ENCODE measurements at regions not wholly inside any gene's neighbourhood (a gene's known extent, or its start where the extent isn't known, plus 50 kb on each side); places are given as distances from the start of the nearest gene placed in this dataset.

GRCh38 chr10:81027223-81027622 lies 489.5 kb downstream of the SH2D4B start:
- H3K4me2 ChIP-seq (ENCODE audit: extremely low read depth, insufficient read depth, low read length) = no peak overlapping the region
- no peaks in the 10 kb centered on the region for H3K4me1 ChIP-seq (ENCODE audit: control insufficient read depth, extremely low read depth, insufficient read depth, low read length)
- no peaks in the 10 kb centered on the region for H3K27me3 ChIP-seq (ENCODE audit: control insufficient read depth, insufficient read depth, low read length)
- H3K36me3 ChIP-seq (ENCODE audit: control insufficient read depth, insufficient read depth, low read length) = no peaks in the 10 kb centered on the region
- H3K4me3 ChIP-seq (replicated peaks in 1 of 4; ENCODE audit: control extremely low read depth in 1 of 4, insufficient read depth in 1 of 4, low read depth in 3 of 4, low read length in 4 of 4) = no peak overlapping the region
- H3K79me2 ChIP-seq (ENCODE audit: control insufficient read depth, insufficient read depth, low read length) = no peaks in the 10 kb centered on the region
- no peaks in the 10 kb centered on the region for H4K20me1 ChIP-seq (ENCODE audit: control insufficient read depth, extremely low read depth, insufficient read depth, low read length)
- TF ChIP-seq EZH2 (IDR thresholded peaks at IDR 0.05; ENCODE audit: low read length, missing control alignments) = no peak
- TF ChIP-seq, protein P1, sequence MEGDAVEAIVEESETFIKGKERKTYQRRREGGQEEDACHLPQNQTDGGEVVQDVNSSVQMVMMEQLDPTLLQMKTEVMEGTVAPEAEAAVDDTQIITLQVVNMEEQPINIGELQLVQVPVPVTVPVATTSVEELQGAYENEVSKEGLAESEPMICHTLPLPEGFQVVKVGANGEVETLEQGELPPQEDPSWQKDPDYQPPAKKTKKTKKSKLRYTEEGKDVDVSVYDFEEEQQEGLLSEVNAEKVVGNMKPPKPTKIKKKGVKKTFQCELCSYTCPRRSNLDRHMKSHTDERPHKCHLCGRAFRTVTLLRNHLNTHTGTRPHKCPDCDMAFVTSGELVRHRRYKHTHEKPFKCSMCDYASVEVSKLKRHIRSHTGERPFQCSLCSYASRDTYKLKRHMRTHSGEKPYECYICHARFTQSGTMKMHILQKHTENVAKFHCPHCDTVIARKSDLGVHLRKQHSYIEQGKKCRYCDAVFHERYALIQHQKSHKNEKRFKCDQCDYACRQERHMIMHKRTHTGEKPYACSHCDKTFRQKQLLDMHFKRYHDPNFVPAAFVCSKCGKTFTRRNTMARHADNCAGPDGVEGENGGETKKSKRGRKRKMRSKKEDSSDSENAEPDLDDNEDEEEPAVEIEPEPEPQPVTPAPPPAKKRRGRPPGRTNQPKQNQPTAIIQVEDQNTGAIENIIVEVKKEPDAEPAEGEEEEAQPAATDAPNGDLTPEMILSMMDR (conservative IDR thresholded peaks at IDR 0.05 in 1 of 2, IDR thresholded peaks at IDR 0.05 in 1 of 2; ENCODE audit: low read depth in 1 of 2, low read length in 2 of 2) = no peak
- no peak overlapping the region for H3K9ac ChIP-seq (ENCODE audit: insufficient read depth, low read length)
- no peaks in the 10 kb centered on the region for H3K9me3 ChIP-seq (ENCODE audit: control insufficient read depth, insufficient read depth, low read depth, low read length)
- H3K27ac ChIP-seq (ENCODE audit: insufficient read depth, low read length) = no peak overlapping the region
- no peak overlapping the region for H2AFZ ChIP-seq (ENCODE audit: low read length)
- DNase-seq (ENCODE audit: low read depth in 2 of 2) = no peak

DNA sequence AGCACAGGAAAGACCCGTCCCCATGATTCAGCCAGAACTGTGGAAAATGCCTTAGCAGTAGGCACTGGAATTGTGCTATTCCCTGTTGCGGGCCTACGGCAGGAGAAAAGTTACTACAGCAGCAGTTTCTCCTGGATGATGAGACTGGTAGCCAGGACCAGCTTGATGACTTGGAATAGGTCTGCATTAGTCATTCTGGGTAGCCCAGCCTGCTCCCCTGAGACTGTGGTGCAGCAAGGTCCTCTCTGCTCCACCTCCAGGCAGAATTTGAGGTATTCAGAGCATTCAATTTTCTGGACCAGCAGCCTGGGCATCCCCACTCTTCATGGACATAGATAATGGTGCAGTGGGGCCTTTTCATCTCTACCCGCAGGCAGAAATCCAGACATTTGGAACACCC lies 490.0 kb downstream of the SH2D4B start:
- no peak overlapping the region for H3K4me3 ChIP-seq (replicated peaks in 1 of 4; ENCODE audit: control extremely low read depth in 1 of 4, insufficient read depth in 1 of 4, low read depth in 3 of 4, low read length in 4 of 4)
- no peaks in the 10 kb centered on the region for H3K27me3 ChIP-seq (ENCODE audit: control insufficient read depth, insufficient read depth, low read length)
- H4K20me1 ChIP-seq (ENCODE audit: control insufficient read depth, extremely low read depth, insufficient read depth, low read length) = no peaks in the 10 kb centered on the region
- no peaks in the 10 kb centered on the region for H3K9me3 ChIP-seq (ENCODE audit: control insufficient read depth, insufficient read depth, low read depth, low read length)
- TF ChIP-seq EZH2 (IDR thresholded peaks at IDR 0.05; ENCODE audit: low read length, missing control alignments) = no peak
- TF ChIP-seq, protein P1 (conservative IDR thresholded peaks at IDR 0.05 in 1 of 2, IDR thresholded peaks at IDR 0.05 in 1 of 2; ENCODE audit: low read depth in 1 of 2, low read length in 2 of 2) = no peak
- no peak overlapping the region for H3K4me2 ChIP-seq (ENCODE audit: extremely low read depth, insufficient read depth, low read length)
- no peak overlapping the region for H3K27ac ChIP-seq (ENCODE audit: insufficient read depth, low read length)
- no peaks in the 10 kb centered on the region for H3K36me3 ChIP-seq (ENCODE audit: control insufficient read depth, insufficient read depth, low read length)
- H2AFZ ChIP-seq (ENCODE audit: low read length) = no peak overlapping the region
- H3K9ac ChIP-seq (ENCODE audit: insufficient read depth, low read length) = no peak overlapping the region
- H3K79me2 ChIP-seq (ENCODE audit: control insufficient read depth, insufficient read depth, low read length) = no peaks in the 10 kb centered on the region
- DNase-seq (ENCODE audit: low read depth in 2 of 2) = no peak
- H3K4me1 ChIP-seq (ENCODE audit: control insufficient read depth, extremely low read depth, insufficient read depth, low read length) = no peaks in the 10 kb centered on the region

GRCh38 chr10:81031774-81032173 lies 494.1 kb downstream of the SH2D4B start:
- no peaks in the 10 kb centered on the region for H3K36me3 ChIP-seq (ENCODE audit: control insufficient read depth, insufficient read depth, low read length)
- no peaks in the 10 kb centered on the region for H3K9me3 ChIP-seq (ENCODE audit: control insufficient read depth, insufficient read depth, low read depth, low read length)
- H3K4me1 ChIP-seq (ENCODE audit: control insufficient read depth, extremely low read depth, insufficient read depth, low read length) = no peaks in the 10 kb centered on the region
- no peaks in the 10 kb centered on the region for H4K20me1 ChIP-seq (ENCODE audit: control insufficient read depth, extremely low read depth, insufficient read depth, low read length)
- DNase-seq (ENCODE audit: low read depth in 2 of 2) = no peak
- H2AFZ ChIP-seq (ENCODE audit: low read length) = no peak overlapping the region
- TF ChIP-seq, protein P1 (conservative IDR thresholded peaks at IDR 0.05 in 1 of 2, IDR thresholded peaks at IDR 0.05 in 1 of 2; ENCODE audit: low read depth in 1 of 2, low read length in 2 of 2) = no peak
- no peak overlapping the region for H3K9ac ChIP-seq (ENCODE audit: insufficient read depth, low read length)
- no peak overlapping the region for H3K27ac ChIP-seq (ENCODE audit: insufficient read depth, low read length)
- H3K79me2 ChIP-seq (ENCODE audit: control insufficient read depth, insufficient read depth, low read length) = no peaks in the 10 kb centered on the region
- H3K4me2 ChIP-seq (ENCODE audit: extremely low read depth, insufficient read depth, low read length) = no peak overlapping the region
- H3K4me3 ChIP-seq (replicated peaks in 1 of 4; ENCODE audit: control extremely low read depth in 1 of 4, insufficient read depth in 1 of 4, low read depth in 3 of 4, low read length in 4 of 4) = no peak overlapping the region
- no peaks in the 10 kb centered on the region for H3K27me3 ChIP-seq (ENCODE audit: control insufficient read depth, insufficient read depth, low read length)

Measured in fibroblast of lung (primary cell).